Tibial artery (tissue), 4 donors: ENCODE measurements at regions not wholly inside any gene's neighbourhood (a gene's known extent, or its start where the extent isn't known, plus 50 kb on each side); places are given as distances from the start of the nearest gene placed in this dataset.

Experiments
- DNase-seq, 2 donors: peaks; one replicate each; pipeline ENCODE4 v3.0.0-alpha.2; 2019
- H3K27ac ChIP-seq, 2 donors: fragments of 200-600 bp; sonication (generic) in 1 of 2; 1 replicate in 1 of 2; 2 replicates in 1 of 2; pipeline ENCODE4 v1.5.1; 2018 to 2019; ENCODE audit warnings: mild to moderate bottlenecking in 1 of 2
- H3K27me3 ChIP-seq, 2 donors: fragments of 200-600 bp; sonication (generic) in 1 of 2; one replicate each; pipeline versions ENCODE4 v1.5.1 to v1.6.0; 2016 to 2019
- H3K36me3 ChIP-seq, 3 donors: fragments of 200-600 bp; sonication (generic) in 2 of 3; one replicate each; pipeline ENCODE4 v1.5.1; 2016 to 2019; ENCODE audit warnings: mild to moderate bottlenecking in 2 of 3
- H3K4me1 ChIP-seq, 4 donors: fragments of 200-600 bp; sonication (generic) in 2 of 4; 1 replicate in 3 of 4; 2 replicates in 1 of 4; pipeline ENCODE4 v1.5.1; 2016 to 2019
- H3K4me3 ChIP-seq, 2 donors: fragments of 200-600 bp; sonication (generic) in 1 of 2; 1 replicate in 1 of 2; 2 replicates in 1 of 2; pipeline ENCODE4 v1.5.1; 2018 to 2019; ENCODE audit warnings: mild to moderate bottlenecking in 2 of 2
- H3K9me3 ChIP-seq, 3 donors: fragments of 200-600 bp; sonication (generic) in 1 of 3; one replicate each; pipeline ENCODE4 v1.5.1; 2016 to 2019
- CTCF ChIP-seq, 2 experiments: fragments of 200-600 bp in 1 of 2; fragments of 450-650 bp in 1 of 2; IDR thresholded peaks; one replicate each; pipeline ENCODE4 v1.5.1; 2017 to 2019; ENCODE audit warnings: antibody characterized with exemption in 2 of 2, mild to moderate bottlenecking in 1 of 2, moderate library complexity in 1 of 2
- intact Hi-C: fragments of 100-400 bp; cut with DNase I; formaldehyde crosslinking; loops from one replicate; pipeline ENCODE4 v1.15.0; 2023; ENCODE audit warnings: low total_unique reads

- no peaks in the 10 kb centered on the region for H3K4me1 ChIP-seq
- intact Hi-C loops: no loop called here
- no peak overlapping the region for H3K4me3 ChIP-seq
- no peak for TF ChIP-seq CTCF (IDR thresholded peaks at IDR 0.05)
- no peak overlapping the region for H3K27ac ChIP-seq
- no peaks in the 10 kb centered on the region for H3K9me3 ChIP-seq
- H3K36me3 ChIP-seq: no peaks in the 10 kb centered on the region
- H3K27me3 ChIP-seq: no peaks in the 10 kb centered on the region
- DNase-seq: no peak
These were observed 145.7 kb upstream of the SNX2 start for GRCh38 chr5:122629121-122629677.

- no peak for TF ChIP-seq CTCF (IDR thresholded peaks at IDR 0.05)
- Histone ChIP-seq H3K4me1 (no peaks in the 10 kb centered on the region), H3K36me3 (no peaks in the 10 kb centered on the region), H3K27me3 (no peaks in the 10 kb centered on the region), H3K4me3 (no peak overlapping the region), H3K27ac (no peak overlapping the region), H3K9me3 (no peaks in the 10 kb centered on the region)
- intact Hi-C loops: no loop called here
- DNase-seq: no peak
These were observed 136.3 kb upstream of the SNX2 start for GRCh38 chr5:122638581-122638980.

GRCh38 chr5:122639033-122639432 is 135.8 kb upstream of the SNX2 start:
- DNase-seq: no peak
- H3K9me3 ChIP-seq: no peaks in the 10 kb centered on the region
- no peaks in the 10 kb centered on the region for H3K4me1 ChIP-seq
- H3K27ac ChIP-seq: no peak overlapping the region
- no peak overlapping the region for H3K4me3 ChIP-seq
- intact Hi-C loops: no loop called here
- no peaks in the 10 kb centered on the region for H3K36me3 ChIP-seq
- TF ChIP-seq CTCF (IDR thresholded peaks at IDR 0.05): no peak
- no peaks in the 10 kb centered on the region for H3K27me3 ChIP-seq

- intact Hi-C loops: no loop called here
- Histone ChIP-seq H3K27ac (no peak overlapping the region), H3K4me1 (no peaks in the 10 kb centered on the region), H3K27me3 (no peaks in the 10 kb centered on the region), H3K9me3 (no peaks in the 10 kb centered on the region), H3K4me3 (no peak overlapping the region), H3K36me3 (no peaks in the 10 kb centered on the region)
- TF ChIP-seq CTCF (IDR thresholded peaks at IDR 0.05): no peak
- no peak for DNase-seq
These were observed 135.0 kb upstream of the SNX2 start for GRCh38 chr5:122639864-122640263.

- no peaks in the 10 kb centered on the region for H3K36me3 ChIP-seq
- TF ChIP-seq CTCF (IDR thresholded peaks at IDR 0.05): no peak
- H3K27ac ChIP-seq: no peak overlapping the region
- DNase-seq: no peak
- no peaks in the 10 kb centered on the region for H3K9me3 ChIP-seq
- intact Hi-C loops: no loop called here
- H3K27me3 ChIP-seq: no peaks in the 10 kb centered on the region
- H3K4me3 ChIP-seq: no peak overlapping the region
- peaks cover 0 to 12% (median 0%) of the 10 kb centered on the region in 4 donors for H3K4me1 ChIP-seq
These were observed 125.8 kb upstream of the SNX2 start for GRCh38 chr5:122649080-122649479.
